Muscle of leg (tissue), 3 donors: ENCODE measurements at regions not wholly inside any gene's neighbourhood (a gene's known extent, or its start where the extent isn't known, plus 50 kb on each side); places are given as distances from the start of the nearest gene placed in this dataset.

ENCODE experiments used
- DNase-seq: peaks from one replicate; pipeline ENCODE4 v3.0.0; 2013
- H3K27ac ChIP-seq: one replicate; pipeline ENCODE4 v1.5.1; 2013; ENCODE audit warnings: mild to moderate bottlenecking, low read length, control low read depth
- H3K27me3 ChIP-seq: one replicate; pipeline ENCODE4 v1.6.1; 2013; ENCODE audit warnings: low read length; ENCODE audit not compliant: control insufficient read depth, insufficient read depth
- H3K36me3 ChIP-seq: one replicate; pipeline ENCODE4 v1.6.1; 2013; ENCODE audit warnings: low read length; ENCODE audit not compliant: control insufficient read depth, insufficient read depth
- H3K4me1 ChIP-seq: one replicate; pipeline ENCODE4 v1.6.1; 2013; ENCODE audit warnings: low read length; ENCODE audit not compliant: control insufficient read depth, insufficient read depth
- H3K4me3 ChIP-seq: one replicate; pipeline ENCODE4 v1.5.1; 2013; ENCODE audit warnings: low read length, control low read depth
- H3K9me3 ChIP-seq: replicated peaks from 2 replicates; pipeline ENCODE4 v1.6.1; 2013; ENCODE audit warnings: low read depth, low read length; ENCODE audit not compliant: control insufficient read depth
- WGBS: methylation state at CpG from one replicate; pipeline ENCODE4 v1.1.5; 2013; ENCODE audit warnings: missing lambda C conversion rate; ENCODE audit not compliant: insufficient coverage; 5-methylcytosine and 5-hydroxymethylcytosine counted together

DNA sequence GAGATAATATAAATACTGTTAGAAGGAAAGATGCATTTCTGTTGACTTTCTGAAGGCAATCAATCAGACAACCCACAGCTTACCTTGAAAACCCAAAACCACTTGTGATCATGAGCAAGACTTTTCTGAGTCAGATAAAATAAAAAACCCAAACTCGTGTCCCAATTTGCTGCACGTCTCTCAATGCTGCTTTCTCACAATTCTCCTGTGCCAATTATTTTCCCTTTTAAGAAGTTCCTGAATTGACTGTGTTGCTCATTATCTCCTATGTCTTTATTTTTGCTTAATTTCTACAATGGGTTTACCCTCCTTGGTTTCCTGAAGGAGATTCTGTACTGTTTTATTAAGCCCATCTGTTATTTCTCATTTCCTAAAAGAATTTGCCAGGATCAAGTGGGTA is 1891.9 kb upstream of the PCDH10 start:
- WGBS, result 100% methylated on average over 1 of the region's 2 CpGs
- DNase-seq, result no peak
- Histone ChIP-seq H3K27me3 (no peaks in the 10 kb centered on the region), H3K27ac (no peak overlapping the region), H3K36me3 (no peaks in the 10 kb centered on the region), H3K4me1 (no peaks in the 10 kb centered on the region), H3K9me3 (no peaks in the 10 kb centered on the region), H3K4me3 (no peak overlapping the region)

DNA sequence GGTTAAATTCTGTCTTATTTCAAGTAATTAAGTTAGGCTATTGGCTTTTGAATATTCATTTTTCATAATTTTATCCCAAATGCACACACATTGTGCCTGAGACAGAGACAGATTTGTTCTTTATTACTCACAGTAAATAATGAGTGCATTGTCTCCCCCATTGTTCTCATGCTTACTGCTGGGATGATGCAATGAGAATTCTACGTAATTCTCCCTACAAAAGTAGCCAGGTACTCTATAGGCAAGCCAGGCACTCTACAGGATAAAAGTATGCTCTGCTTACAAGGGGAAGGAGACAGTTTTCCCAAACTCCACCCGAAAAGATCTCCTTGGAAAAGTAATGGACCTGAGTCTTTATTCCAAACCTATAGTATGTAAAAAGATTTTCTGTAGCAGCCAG is 1890.7 kb upstream of the PCDH10 start:
- no peaks in the 10 kb centered on the region for H3K4me1 ChIP-seq
- H3K4me3 ChIP-seq, result no peak overlapping the region
- no peaks in the 10 kb centered on the region for H3K27me3 ChIP-seq
- H3K9me3 ChIP-seq, result no peaks in the 10 kb centered on the region
- no peak for DNase-seq
- no peak overlapping the region for H3K27ac ChIP-seq
- WGBS, result no CpG with 5 or more reads among the region's 2 CpGs
- H3K36me3 ChIP-seq, result no peaks in the 10 kb centered on the region

DNA sequence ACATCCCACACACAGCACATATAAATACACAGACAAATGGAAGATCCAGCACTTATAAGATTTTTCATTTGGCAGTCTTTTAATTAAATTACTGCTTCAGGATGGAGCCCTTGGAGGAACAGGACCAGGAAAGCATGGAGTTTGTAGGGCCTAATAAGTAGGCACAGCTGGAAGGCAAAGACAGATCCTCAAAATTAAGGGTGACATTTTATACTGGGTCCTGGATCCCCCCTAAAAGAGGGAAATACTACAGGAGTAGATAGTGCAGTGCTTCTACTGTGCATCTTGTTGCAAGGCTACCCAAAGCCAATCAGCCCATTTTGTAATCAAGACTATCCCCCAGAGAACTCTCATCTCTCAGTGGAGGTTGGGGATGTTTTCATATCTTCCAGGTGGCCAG is 1860.7 kb upstream of the PCDH10 start:
- H3K27me3 ChIP-seq, result no peaks in the 10 kb centered on the region
- H3K4me1 ChIP-seq, result no peaks in the 10 kb centered on the region
- no peak overlapping the region for H3K27ac ChIP-seq
- no peak for DNase-seq
- no peak overlapping the region for H3K4me3 ChIP-seq
- H3K36me3 ChIP-seq, result no peaks in the 10 kb centered on the region
- peaks cover 7% of the 10 kb centered on the region for H3K9me3 ChIP-seq

DNA sequence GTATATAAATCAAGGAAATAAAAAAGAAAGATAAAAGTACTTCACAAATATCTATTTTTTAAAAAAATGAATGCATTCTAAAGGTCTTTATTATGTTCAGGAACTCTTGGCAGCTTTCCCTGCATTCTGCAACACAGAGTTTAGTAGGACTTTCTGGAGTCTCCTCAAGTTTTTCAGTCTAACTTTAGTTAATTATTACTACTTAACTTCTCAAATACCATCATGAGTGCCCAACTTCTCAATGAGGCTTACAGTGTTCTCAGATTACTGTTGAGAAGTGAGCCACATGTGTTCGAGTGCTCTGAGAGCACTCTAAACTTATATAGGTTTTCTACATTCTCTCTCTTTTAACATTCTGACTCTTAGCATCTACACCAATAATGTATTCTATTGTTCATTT is 1852.9 kb upstream of the PCDH10 start:
- no CpG with 5 or more reads among the region's 1 CpG for WGBS
- H3K4me3 ChIP-seq, result no peak overlapping the region
- no peaks in the 10 kb centered on the region for H3K36me3 ChIP-seq
- no peaks in the 10 kb centered on the region for H3K27me3 ChIP-seq
- no peak overlapping the region for H3K27ac ChIP-seq
- H3K4me1 ChIP-seq, result no peaks in the 10 kb centered on the region
- H3K9me3 ChIP-seq, result peaks cover 2% of the 10 kb centered on the region
- DNase-seq, result no peak

DNA sequence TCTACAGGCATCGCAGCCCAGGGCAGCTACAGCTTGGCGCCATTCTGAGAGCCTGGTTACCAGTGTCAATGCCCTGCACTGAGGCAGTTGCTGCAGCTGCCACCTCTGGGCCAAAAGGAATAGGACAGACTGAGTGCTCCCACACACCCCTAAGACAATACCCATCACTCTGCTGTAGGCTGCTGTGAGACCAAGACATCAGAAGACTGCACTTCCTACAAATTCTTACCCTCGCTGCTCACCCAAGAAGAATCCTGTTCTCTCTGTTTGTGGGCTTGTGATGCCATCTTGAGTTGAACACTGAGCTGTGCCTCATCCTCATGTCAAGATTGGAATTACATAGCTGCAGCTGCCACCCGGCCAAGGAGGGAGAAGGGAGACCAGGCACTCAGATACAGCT is 1847.0 kb upstream of the PCDH10 start:
- DNase-seq, result no peak
- Histone ChIP-seq H3K9me3 (peaks cover 4% of the 10 kb centered on the region), H3K27ac (no peak overlapping the region), H3K27me3 (no peaks in the 10 kb centered on the region), H3K4me3 (no peak overlapping the region), H3K36me3 (no peaks in the 10 kb centered on the region), H3K4me1 (no peaks in the 10 kb centered on the region)
- WGBS, result 83% methylated on average over 3 of the region's 4 CpGs

DNA sequence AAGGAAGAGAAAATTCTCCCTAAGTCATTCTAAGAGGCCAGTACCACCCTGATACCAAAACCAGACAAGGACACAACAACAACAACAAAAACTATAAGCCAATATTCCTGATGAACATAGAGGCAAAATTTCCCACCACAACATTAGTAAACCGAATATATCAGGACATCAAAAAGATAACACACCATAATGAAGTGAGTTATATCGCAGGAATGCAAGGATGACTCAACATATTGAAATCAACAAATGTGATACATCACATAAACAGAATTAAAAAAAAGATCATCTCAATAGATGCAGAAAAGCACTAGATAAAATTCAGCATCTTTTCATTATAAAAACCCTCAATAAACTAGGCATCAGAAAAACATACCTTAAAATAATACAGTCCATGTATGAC is 1844.4 kb upstream of the PCDH10 start:
- H3K27ac ChIP-seq, result no peak overlapping the region
- peaks cover 4% of the 10 kb centered on the region for H3K9me3 ChIP-seq
- H3K4me1 ChIP-seq, result no peaks in the 10 kb centered on the region
- no CpG with 5 or more reads among the region's 2 CpGs for WGBS
- DNase-seq, result no peak
- H3K4me3 ChIP-seq, result no peak overlapping the region
- no peaks in the 10 kb centered on the region for H3K27me3 ChIP-seq
- H3K36me3 ChIP-seq, result no peaks in the 10 kb centered on the region

DNA sequence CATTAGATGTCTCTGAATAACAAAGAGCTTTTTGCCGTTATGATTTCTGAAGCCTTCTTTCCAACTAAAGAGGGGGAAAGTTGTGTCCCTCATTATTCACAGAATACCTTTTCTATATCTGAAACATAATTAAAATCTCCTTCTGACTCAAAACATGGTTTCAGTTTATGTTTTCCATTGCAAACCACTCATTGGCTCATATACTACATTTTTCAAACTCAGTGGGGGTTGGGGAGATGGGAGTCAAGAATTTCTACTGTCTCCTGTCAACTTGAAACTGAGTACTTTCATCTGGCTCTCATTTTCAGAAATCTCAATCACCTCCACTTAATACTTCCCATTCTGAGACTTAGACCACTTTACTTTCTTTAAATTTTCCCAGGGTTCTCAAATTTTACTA is 1839.5 kb upstream of the PCDH10 start:
- no peak overlapping the region for H3K27ac ChIP-seq
- no CpG with 5 or more reads among the region's 1 CpG for WGBS
- no peak for DNase-seq

DNA sequence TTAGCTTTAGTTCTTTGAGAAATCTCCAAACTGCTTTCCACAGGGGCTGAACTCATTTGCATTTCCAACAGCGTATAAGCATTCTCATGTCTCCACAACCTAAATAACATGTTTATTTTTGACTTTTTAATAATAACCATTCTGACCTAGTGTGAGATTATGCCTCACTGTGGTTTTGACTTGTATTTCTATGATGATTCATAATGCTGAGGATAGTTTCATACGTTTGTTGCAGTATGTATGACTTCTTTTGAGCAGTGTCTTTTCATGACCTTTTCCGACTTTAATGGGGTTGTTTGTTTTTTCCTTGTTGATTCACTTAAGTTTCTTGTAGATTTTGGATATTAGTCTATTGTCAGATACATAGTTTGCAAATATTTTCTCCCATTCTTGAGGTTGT is 1833.0 kb upstream of the PCDH10 start:
- H3K27ac ChIP-seq, result no peak overlapping the region
- no peaks in the 10 kb centered on the region for H3K36me3 ChIP-seq
- no peak overlapping the region for H3K4me3 ChIP-seq
- H3K9me3 ChIP-seq, result no peaks in the 10 kb centered on the region
- H3K4me1 ChIP-seq, result no peaks in the 10 kb centered on the region
- DNase-seq, result no peak
- no peaks in the 10 kb centered on the region for H3K27me3 ChIP-seq
- WGBS, result no CpG with 5 or more reads among the region's 3 CpGs

More for the DNA sequence above, 1839.5 kb upstream of the PCDH10 start:
- H3K9me3 ChIP-seq, result no peaks in the 10 kb centered on the region
- no peaks in the 10 kb centered on the region for H3K27me3 ChIP-seq
- no peaks in the 10 kb centered on the region for H3K4me1 ChIP-seq
- H3K4me3 ChIP-seq, result no peak overlapping the region
- no peaks in the 10 kb centered on the region for H3K36me3 ChIP-seq

DNA sequence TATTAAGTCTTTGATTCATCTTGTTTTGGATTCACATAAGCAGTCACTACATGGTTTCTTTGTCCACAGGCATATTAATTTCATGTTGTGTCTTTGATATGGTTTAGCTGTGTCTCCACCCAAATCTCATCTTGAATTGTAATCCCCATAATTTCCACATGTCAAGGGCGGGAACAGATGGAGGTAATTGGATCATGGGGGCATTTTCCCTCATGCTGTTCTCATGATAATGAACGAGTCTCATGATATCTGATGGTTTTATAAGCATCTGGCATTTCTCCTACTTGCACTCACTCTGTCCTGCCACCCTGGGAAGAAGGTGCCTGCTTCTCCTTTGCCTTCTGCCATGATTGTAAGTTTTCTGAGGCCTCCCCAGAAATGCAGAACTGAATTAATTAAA is 1811.2 kb upstream of the PCDH10 start:
- WGBS, result no CpG with 5 or more reads among the region's 2 CpGs
- Histone ChIP-seq H3K4me3 (no peak overlapping the region), H3K27ac (no peak overlapping the region), H3K4me1 (no peaks in the 10 kb centered on the region), H3K27me3 (no peaks in the 10 kb centered on the region), H3K36me3 (no peaks in the 10 kb centered on the region), H3K9me3 (no peaks in the 10 kb centered on the region)
- DNase-seq, result no peak

DNA sequence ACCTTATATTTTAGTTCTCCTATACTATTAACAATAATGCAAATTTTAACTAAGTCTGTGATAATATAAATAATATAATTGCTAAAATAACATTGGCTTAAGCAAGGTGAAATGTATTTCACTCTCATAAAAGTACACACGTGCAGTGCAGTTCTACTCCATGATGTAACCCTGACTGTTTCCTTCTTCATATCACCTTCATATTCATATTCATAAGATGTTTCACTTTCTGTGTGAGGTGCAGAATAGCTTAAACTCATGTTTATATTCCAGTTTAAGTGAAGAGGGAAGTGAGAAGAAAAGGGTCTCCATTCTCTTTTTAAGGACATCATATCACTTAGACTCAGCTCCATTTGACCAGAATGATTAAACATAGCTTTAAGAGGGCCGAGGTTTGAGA is 1810.0 kb upstream of the PCDH10 start:
- no peaks in the 10 kb centered on the region for H3K36me3 ChIP-seq
- H3K4me3 ChIP-seq, result no peak overlapping the region
- no peaks in the 10 kb centered on the region for H3K27me3 ChIP-seq
- no peak for DNase-seq
- no peaks in the 10 kb centered on the region for H3K9me3 ChIP-seq
- H3K27ac ChIP-seq, result no peak overlapping the region
- WGBS, result no CpG with 5 or more reads among the region's 2 CpGs
- H3K4me1 ChIP-seq, result no peaks in the 10 kb centered on the region

DNA sequence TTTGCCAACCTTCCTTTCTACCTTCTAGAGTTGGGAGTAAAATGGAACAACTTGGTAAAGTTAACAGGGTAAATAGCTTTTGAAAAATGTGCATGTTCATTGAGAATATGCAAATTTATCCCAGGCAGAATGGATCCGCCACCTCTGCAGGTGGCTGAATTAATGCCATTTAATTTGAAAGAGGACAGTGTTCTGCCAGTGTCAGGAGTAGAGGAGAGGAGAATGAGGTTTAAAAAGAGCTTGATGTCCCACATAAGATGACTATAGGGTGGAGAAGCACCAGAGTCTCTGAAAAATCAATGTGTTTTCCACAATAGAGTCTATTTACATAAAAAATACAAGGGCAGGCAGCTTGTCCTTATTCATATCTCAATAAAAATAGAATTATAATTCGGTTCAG is 1804.3 kb upstream of the PCDH10 start:
- Histone ChIP-seq H3K27me3 (no peaks in the 10 kb centered on the region), H3K27ac (no peak overlapping the region), H3K4me3 (no peak overlapping the region), H3K4me1 (no peaks in the 10 kb centered on the region), H3K9me3 (no peaks in the 10 kb centered on the region), H3K36me3 (no peaks in the 10 kb centered on the region)
- DNase-seq, result no peak
- 90% methylated on average over 1 of the region's 2 CpGs for WGBS
